Posterior cingulate gyrus (tissue), 11 donors: ENCODE measurements at regions not wholly inside any gene's neighbourhood (a gene's known extent, or its start where the extent isn't known, plus 50 kb on each side); places are given as distances from the start of the nearest gene placed in this dataset.
"Not testable (repeated sequence)": the region's sequence is repeated elsewhere in the genome, so short reads cannot be mapped to it uniquely, and the experiment has no call there.

Experiments
- DNase-seq, 10 donors: peaks; one replicate each; pipeline versions ENCODE4 v3.0.0 to v3.0.0-alpha.2; 2020 to 2021; ENCODE audit warnings: mixed read lengths in 3 of 10
- intact Hi-C: fragments of 100-400 bp; cut with DNase I; formaldehyde crosslinking; loops from one replicate; pipeline ENCODE4 v1.15.1; 2023

GRCh38 chr20:52346797-52347196 lies 155.2 kb upstream of the ZFP64 start:
- DNase-seq: no peak
- intact Hi-C loops: no loop called here

GRCh38 chr20:52342913-52343312 lies 151.3 kb upstream of the ZFP64 start:
- intact Hi-C loops: no loop called here
- no peak for DNase-seq

GRCh38 chr20:52340036-52340634 lies 148.6 kb upstream of the ZFP64 start:
- DNase-seq: no peak
- intact Hi-C loops: no loop called here

GRCh38 chr20:52332649-52333250 lies 141.2 kb upstream of the ZFP64 start:
- intact Hi-C loops: no loop called here
- DNase-seq: no peak

- DNase-seq: no peak
- intact Hi-C loops: no loop called here
Measured at GRCh38 chr20:52332230-52332629, 140.7 kb upstream of the ZFP64 start.

- intact Hi-C loops: no loop called here
- DNase-seq: no peak
Measured at GRCh38 chr20:52331655-52332054, 140.1 kb upstream of the ZFP64 start.

- DNase-seq: no peak
- intact Hi-C loops: no loop called here
Measured at GRCh38 chr20:52321396-52321795, 129.8 kb upstream of the ZFP64 start.

- intact Hi-C loops: no loop called here
- no peak for DNase-seq
Measured at GRCh38 chr20:52318651-52319050, 127.1 kb upstream of the ZFP64 start.

- intact Hi-C loops: loop anchor here (2.0 to 5.0 kb wide), 3 partner anchors 67 to 1234 kb away; no protein-coding TSS in a partner anchor
- peak in 6 of 10 donors; percentile 13 to 83 (median 26) for DNase-seq
Measured at GRCh38 chr20:52313341-52313963, 121.9 kb upstream of the ZFP64 start.

GRCh38 chr20:52312132-52312729 lies 120.7 kb upstream of the ZFP64 start:
- peak in 1 of 10 donors; percentile 47 for DNase-seq
- intact Hi-C loops: loop anchor here (2.0 to 5.0 kb wide), 3 partner anchors 69 to 1235 kb away; no protein-coding TSS in a partner anchor

- DNase-seq: no peak
- intact Hi-C loops: loop anchor here (5.0 kb wide), 1 partner anchor 1236 kb away; no protein-coding TSS in a partner anchor
Measured at GRCh38 chr20:52311209-52311794, 119.7 kb upstream of the ZFP64 start.

GRCh38 chr20:52309181-52309580 lies 117.6 kb upstream of the ZFP64 start:
- DNase-seq: no peak
- intact Hi-C loops: no loop called here

- no peak for DNase-seq
- intact Hi-C loops: no loop called here
Measured at GRCh38 chr20:52306477-52306876, 114.9 kb upstream of the ZFP64 start.

- intact Hi-C loops: no loop called here
- no peak for DNase-seq
Measured at GRCh38 chr20:52305858-52306257, 114.3 kb upstream of the ZFP64 start.

- DNase-seq: no peak
- intact Hi-C loops: no loop called here
Measured at GRCh38 chr20:52305024-52305645, 113.6 kb upstream of the ZFP64 start.

- peak in 1 of 10 donors; percentile 18 for DNase-seq
- intact Hi-C loops: no loop called here
Measured at GRCh38 chr20:52303281-52303950, 111.8 kb upstream of the ZFP64 start.

- DNase-seq: no peak
- intact Hi-C loops: no loop called here
Measured at GRCh38 chr20:52302736-52303135, 111.2 kb upstream of the ZFP64 start.

GRCh38 chr20:52302051-52302450 lies 110.5 kb upstream of the ZFP64 start:
- DNase-seq, intact Hi-C loops: not testable (repeated sequence)

GRCh38 chr20:52295556-52295955 lies 104.0 kb upstream of the ZFP64 start:
- no peak for DNase-seq
- intact Hi-C loops: no loop called here

GRCh38 chr20:52294106-52294628 lies 102.6 kb upstream of the ZFP64 start:
- intact Hi-C loops: no loop called here

More at GRCh38 chr20:52294106-52294628, 102.6 kb upstream of the ZFP64 start:
- no peak for DNase-seq
